GM21576 (cell line): ENCODE measurements at regions not wholly inside any gene's neighbourhood (a gene's known extent, or its start where the extent isn't known, plus 50 kb on each side); places are given as distances from the start of the nearest gene placed in this dataset.

Experiments used
- ATAC-seq: cut with Tn5 transposase; IDR thresholded peaks from one replicate; pipeline ENCODE4 v1.9.1; 2021; ENCODE audit warnings: mild to moderate bottlenecking, moderate library complexity; ENCODE audit not compliant: unreplicated experiment

DNA sequence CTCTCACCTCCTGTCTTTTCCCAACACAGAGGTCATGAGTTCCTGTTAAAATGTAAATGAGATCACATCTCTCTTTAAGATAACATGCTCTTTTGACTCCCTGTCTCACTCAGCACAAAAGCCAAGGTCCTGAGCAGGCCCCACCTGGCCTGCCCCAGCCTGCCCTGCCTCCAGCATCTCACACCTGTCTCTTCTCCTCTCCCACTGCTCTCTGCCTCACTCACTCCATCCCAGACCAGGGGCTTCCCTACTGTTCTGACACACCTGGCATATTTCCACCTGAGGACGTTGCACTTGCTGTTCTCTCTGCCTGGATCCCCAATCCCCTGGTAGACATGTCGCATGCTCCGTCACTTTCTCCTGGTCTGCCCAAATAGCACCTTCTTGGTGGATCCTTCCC, 285.0 kb upstream of the ZMIZ1 start:
- no peak for ATAC-seq

DNA sequence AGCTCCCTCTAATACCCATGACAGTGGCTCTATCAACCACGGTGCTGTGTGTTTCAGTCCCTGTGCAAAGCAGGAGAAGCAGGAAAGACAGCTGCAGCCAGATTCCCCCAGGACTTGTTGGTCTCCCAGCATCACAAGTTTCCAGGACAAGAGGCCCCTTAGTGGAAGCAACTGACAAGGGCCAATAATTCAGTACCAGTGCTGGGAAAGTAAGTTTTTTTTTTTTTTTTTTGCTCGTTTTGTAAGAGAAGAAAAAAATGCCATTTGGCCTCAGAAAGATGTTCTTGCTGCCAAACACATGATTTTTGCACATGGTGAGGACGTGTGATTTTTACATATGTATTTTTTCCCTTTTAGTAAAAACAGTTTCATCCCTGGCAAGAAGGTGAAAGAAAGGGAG, 284.2 kb upstream of the ZMIZ1 start:
- ATAC-seq, result no peak

DNA sequence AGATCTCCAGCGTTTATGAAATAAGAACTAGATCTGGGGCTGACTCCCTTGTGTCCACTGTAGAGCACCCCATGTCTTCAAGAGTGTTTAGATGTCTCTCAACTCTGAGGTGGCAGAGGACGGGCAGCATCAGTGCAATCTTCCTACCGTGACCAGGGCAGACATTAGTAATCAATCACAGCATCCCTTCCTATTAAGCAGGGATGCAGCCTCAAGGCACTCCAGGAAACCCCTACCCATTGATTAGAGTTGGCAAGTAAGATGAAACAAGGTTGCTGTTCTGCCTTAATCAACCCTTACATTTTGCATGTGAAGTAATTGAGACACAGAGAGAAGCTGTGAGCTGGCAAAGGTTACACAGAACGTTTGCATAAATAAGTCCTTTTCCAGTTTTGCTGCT, 283.7 kb upstream of the ZMIZ1 start:
- no peak for ATAC-seq

DNA sequence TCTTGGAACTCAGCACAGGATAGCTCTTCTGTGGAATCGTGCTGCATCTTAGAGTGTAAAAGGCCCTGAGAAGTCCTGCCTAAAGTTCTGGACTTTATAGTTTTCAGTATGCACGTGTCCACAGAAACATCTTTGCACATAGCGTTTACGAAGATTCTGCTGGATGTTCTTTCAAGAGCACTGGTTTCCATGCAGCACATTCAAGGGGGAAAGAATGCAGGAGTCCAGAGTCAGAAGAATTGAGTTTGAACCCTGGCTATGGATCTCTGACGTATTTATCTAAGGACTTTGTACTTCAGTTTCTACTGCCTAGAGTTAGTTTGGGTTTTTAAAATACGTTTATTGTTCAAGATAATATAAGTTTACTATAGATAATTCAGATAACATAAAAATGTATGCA, 282.8 kb upstream of the ZMIZ1 start:
- ATAC-seq, result no peak

DNA sequence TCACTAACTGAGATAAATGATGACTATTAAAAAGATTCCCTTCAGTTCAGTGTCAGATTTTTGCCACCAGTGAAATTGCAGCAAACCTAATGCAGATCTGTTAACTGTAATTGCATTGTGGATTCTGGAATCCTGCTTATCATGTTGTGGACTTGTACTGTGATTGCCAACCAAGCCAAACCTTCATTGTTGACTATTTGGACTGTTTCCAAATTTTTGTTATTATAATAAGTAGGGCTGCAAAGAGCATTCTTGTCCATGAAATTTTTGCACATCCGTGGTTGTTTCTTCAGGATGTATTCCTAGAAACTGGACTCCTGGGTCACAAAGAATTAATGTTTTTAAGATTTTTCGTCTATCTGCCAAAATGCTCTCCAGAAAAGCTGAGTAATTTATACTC, 281.6 kb upstream of the ZMIZ1 start:
- no peak for ATAC-seq

DNA sequence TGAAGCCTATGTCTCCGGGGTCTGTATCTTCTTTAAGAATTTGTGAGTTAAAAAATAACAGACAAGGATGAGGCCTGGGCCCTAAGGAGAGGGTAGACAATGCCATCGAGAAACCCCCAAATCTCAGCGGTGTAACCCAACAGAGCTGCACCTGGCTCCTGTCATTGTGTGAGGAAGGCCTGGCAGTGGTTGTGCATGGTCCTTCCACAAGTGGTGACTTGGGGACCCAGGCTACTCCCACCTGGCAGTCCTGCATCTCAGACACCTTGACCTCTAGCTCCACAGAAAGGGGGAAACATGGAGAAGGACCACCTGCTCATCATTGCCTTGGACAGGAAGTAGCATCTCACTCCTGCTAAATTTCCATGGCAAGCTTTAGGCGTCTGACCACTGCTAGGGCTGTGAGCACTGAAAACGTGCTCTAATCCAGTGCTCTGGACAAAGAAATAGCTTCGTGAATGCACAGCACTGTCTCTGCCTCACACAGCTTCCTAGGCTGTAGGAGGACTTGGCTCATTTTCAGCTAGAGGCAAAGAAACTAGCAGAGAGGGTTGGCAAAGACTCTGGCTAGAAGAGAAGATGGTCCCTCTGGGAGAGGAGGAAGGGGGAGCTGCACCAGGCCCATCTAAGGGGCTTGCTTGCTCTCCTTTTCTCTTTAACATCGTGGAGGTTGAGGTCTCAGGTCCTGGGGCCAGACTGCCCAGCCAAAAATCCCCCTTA, 273.9 kb upstream of the ZMIZ1 start:
- ATAC-seq, result no peak

DNA sequence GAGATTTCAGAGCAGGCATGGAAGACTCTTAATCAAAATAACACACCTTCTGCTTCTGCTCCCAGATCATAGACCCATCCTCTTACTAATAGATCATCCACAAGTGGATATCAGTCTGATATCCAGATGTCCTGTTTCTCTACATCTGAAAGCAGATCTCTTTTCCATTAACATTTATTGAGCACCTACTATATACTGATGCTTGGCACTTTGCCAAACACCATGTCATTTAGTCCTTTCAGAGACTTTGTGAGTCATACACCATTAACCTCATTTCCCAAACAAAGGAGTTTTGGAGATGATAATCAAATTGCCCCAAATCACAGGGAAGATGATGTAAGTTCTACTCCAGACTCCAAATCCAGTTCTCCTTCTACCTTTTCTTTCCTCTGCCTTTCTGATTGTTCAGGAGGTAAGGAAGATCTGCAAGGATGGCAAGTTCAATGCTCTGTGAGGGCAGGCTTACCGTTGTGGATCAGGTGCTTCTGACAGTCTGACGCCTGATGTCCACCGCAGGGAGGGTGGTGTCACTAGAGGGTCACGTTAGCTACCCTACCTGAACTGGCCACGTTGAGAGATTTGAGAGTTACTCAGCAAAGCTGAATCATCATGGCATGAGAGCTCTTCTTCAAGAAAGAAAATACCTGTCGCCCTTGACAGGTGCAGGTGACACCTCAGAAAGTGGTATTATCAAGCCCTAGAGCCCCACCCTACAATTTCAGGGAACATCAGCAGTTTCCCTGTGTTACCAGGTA, 269.6 kb upstream of the ZMIZ1 start:
- ATAC-seq, result no peak

DNA sequence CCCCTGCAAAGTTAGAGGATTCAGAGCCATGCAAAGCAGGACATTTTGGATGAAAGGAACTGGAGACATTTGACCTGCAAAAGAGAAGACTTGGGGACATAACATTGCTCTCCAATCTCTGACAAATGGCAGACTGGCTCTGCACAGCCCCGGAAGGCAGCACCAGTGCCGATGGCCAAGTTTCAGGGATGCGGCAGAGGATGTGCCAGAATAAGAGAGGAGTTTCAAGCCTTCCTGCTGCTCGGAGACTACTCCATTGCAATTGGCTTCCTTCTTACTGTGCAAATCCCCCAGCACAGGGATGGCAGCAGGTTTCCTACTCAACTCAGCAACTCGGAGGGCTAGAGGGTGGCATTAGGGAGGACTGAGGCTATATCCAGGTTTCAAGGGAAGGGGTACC, 268.8 kb upstream of the ZMIZ1 start:
- ATAC-seq, result no peak

DNA sequence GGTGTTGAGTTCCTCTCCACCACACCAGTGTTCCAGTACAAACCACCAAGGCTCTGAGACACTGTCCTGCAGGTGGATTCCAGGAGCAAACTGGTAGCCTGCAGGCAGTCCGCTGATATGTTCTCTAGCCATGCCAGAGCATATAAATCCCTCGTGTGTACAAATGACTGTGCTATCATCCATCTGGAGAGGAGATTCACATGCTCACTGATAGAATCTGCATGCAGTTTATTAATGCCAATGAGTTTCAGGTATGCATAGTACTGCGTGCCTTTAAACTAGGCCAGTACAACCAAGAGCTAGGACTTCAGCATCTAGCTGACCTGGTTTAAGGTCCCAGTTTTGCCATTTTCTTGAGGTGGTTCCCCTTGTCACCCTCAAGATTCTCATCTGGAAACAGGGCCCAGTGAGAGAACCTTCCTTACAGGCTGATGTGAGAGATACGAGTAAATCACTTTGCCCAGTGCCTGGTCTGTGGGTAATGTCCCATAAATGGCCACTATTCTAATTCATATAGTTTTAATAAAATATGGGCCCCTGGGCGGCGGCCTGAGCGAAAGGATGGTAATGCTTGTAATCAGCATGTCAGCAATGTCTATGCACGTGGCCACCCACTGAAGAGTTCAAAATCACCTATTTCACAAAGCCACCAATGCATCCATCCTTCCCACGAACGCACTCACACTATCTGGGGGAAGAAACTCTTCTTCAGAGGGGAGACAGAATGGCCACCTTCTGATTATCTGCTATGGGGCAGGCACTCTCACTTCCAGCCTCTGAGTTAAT, 268.0 kb upstream of the ZMIZ1 start:
- ATAC-seq, result no peak

DNA sequence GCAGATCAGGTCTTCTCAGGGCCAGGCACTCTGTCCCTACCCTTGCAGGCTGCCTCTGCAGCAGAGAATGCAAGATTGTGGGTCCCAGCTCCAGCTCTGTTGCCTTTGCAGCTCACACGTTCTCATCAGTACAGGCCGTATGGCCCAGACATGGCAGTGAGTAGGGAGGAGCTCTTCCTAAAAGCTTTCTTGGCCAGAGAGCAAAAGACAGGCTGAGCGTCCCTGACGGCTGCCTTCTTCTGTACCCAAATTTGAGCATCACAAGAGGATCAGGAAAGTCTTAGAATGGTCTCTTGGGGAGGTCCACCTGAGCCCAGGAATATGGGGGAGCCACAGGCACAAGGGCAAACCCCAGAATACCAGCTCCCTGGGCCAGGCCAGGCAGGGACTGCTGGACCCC, 266.3 kb upstream of the ZMIZ1 start:
- ATAC-seq, result no peak

DNA sequence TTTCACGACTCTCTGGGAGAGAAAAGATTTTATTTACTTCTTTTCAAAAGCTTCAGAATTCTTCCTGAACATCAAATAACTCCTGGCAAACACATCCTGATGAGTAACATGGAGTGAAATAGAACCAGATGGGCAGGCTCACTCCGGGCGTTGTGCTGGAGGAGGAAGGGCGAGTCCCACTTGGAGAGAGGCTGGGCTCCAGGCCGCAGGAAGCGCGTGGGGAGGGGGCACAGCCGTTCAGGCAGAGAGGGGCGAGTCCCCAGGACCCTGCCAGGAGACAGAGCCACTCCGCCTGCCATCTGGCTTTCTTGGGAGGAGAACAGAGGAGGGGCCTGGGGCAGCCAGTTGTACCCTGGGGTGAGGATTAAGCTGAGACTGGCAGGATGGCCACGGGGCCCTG, 265.9 kb upstream of the ZMIZ1 start:
- no peak for ATAC-seq

DNA sequence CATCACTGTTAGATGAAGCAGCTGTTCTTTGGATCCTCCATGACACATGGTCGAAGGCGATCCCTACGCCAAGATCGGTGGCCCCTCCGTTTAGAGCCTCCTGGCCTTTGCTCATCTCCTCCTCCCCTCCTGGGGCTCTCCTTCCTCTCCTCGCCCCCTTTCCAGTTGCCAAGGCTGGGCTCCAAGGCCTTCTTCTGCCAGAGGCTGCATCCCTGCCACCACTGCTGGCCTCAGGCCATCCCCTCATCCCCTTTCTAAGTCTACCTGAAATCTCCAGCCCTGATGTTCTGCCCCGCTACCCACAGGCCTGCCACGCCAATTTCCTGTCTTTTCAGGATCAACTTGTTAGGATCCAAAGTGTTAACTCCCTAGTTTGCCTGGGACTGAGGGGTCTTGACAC, 265.1 kb upstream of the ZMIZ1 start:
- ATAC-seq, result no peak

DNA sequence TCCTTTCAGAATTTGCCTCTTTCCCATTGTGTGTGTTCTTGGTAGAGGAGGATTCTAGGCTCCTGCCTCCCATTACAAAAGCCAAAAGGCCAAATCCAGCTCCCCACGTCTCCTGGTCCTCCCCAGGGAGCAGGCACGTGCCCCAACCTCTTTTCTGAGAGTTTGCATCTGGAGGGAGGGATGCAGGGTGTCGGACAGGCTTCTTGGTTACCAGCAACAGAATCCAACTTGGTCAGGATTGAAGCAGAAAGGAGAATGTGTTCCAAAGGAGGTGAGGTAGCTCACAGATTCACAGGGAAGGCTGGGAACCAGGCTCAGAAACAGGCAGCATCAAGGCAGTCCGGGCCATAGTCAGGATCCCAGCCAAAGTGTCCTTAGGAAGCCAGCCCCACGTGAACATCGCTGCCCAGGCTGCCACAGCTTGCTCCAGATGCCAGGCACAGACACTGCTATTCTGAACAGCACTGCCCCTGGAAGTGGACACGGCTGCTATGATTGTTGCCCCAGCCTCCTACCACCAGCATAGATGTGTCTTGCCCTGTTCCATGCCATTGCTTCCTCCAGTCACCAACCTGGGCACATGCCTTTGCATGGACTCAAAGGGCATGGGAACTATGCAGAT, 264.2 kb upstream of the ZMIZ1 start:
- ATAC-seq, result no peak

DNA sequence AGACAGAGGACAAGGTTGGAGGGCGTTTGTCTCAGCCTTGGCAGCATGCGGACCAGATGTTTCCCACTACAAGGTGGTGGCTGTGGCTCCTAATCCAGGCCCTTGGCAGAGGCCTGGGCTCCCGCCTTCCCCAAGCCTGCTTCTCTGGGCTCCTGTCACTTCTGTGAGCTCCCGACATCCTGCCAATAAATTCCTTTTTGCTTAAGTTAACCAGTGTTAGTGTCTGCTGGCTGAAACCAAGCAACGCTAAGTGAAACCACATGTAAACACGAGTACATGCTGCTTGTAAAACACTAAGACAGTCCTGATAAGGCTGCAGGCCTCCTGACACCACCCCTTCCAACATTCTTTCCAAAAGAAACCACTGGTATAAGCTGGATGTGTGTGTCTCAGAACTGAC, 263.6 kb upstream of the ZMIZ1 start:
- no peak for ATAC-seq

DNA sequence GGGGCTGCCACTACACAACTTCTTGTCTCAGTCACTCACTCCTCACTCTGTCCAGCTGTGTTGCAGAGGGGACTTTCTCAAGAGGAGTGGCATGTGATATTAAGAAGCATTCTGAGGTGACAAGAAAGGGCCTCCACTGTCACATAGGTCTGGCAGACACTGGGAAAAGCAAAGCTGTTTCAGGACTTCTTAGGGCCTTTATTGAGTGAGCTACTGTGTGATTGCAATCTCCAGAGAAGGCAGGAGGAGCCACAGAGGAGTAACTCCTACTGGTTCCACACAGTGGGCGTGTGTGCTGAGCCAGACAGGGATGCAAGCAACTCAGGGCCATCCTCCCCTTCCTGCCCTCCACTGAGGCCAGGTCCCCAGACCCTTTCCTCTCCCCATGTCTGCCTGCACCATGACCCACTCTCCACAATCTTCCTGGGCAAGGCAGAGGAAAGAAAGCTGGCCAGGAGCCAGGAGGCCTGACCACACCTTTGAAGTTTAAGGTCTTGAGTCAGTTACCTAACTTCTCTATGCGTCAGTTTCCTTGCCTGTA, 262.0 kb upstream of the ZMIZ1 start:
- no peak for ATAC-seq

DNA sequence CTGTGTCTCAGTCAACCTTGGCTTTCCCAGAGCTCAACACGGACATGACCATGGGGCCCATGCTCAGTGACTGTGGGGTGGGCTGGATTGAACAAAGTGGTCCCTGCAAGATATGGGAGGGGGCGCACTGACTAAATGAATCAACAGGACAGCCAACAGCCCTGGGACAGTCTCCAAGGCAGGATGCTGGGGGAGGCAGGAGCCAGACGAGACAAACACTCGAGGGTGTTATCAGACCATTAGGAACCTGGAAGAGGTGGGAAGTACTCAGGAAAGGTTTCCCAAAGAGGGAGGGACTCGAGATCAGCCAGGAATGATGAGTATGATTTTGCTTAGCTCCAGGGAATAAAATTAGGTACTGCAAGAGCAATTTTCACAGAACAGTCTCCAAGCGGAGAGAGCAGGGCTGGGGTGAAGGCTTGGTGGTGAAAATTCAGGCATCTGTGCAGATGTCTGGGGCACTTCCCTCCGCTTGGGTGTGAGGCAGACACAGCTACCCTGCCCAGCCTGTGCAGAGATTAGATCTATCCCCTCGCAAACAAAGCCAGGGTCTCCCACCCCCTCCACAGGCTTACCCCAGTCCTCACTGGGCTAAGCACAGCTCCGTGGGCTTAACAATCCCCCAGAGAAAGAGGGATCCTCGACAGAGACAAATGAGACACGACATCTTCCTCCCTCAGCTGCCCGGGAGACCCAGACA, 261.1 kb upstream of the ZMIZ1 start:
- no peak for ATAC-seq

DNA sequence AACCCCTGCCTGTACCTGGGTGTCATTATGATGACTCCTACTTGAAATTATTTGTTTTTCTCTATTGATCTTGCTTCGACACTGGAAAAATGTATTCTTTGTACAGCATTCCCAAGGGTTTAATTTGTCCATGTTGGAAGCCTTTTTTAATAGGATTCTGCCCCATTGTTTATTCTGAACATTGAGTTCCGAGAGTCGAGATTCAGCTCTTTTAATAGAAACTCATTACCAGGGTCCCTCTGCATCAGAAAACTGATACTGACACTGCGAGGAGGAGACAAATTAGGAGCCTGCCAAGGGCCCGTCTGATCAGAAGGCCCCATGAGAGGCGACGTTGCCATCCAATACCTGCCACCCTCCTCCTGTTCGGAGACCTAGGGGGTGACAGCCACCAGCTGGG, 260.5 kb upstream of the ZMIZ1 start:
- ATAC-seq, result no peak

DNA sequence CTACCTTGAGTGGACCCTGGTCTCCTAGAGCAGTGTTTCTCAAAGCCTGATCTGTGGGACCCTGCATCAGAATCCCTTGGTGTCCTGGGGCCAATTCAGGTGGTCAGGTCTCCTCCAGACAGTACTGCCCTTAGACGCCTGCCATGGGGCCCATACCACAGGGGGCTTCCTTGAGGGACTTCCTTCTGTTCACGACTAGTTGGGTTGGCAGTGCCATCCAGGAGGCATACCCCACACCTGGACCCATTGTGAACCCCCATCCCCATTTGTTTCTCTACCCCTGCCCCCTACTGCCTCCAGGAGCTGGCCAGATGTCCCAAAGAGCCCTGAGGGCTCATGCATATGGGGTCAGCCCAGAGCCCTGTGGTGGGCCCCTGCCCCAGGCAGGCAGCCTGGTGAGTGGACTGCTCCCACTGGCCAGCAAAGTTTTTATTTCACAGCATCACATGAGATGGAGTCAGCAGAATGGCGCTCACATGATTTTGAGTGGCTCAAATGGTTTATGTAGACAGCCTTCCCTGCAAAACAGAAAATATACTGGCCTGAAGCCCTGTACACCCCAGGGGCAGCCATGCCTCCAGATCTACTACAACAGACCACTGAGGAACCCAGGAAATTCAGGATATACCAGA, 259.9 kb upstream of the ZMIZ1 start:
- no peak for ATAC-seq

DNA sequence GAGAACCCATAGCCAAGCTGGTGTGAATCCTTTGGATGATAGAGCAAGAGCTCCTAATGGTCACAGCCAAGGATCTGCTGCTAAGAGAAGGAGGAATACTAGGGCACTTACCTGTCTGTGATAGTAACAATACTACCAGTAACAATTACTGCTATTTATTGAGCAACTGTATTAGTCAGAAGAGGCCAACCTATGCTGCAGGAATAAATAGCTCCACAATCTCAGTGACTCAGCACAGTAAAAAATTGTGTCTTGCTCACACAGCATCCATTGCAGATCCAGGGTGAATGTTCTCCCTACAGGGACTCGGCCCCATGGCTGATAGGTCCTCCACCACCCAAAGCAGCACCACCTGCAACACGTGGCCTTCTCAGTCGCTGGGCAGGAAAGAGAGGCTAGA, 257.6 kb upstream of the ZMIZ1 start:
- ATAC-seq, result no peak
